Glomerular visceral epithelial cell (primary cell): ENCODE measurements at regions not wholly inside any gene's neighbourhood (a gene's known extent, or its start where the extent isn't known, plus 50 kb on each side); places are given as distances from the start of the nearest gene placed in this dataset.

Source experiments
- DNase-seq: peaks from one replicate; pipeline ENCODE4 v3.0.0-alpha.2; 2016; ENCODE audit errors: extremely low spot score

DNA sequence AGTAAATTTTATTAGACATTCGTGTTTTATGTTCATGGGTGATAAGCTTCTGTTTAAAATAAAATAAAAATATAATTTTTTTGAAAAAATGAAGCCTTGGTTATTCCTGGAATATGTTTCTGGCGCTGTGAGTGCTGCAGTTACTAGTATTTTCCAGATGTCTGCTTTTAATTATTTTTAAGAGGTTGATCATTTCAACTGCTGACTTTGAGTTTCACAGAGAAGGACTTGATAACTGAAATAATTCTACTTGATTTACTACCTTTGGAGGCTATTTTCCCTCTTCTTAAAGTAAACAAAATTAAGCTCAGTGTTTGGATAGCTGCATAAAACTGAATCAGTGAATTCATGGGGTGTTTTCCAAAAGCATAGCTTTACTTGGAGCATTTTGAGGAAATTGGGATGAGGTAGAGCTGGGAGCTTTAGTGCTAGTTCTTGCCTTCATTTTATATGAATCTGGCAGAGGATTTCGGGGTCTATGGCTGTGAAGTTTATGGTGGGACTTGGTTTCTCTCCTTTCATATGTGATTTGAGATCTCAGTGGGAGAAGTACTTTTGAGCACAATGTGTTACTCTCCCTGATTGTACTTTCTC, 666.5 kb downstream of the DCDC2C start:
- DNase-seq, result no peak

DNA sequence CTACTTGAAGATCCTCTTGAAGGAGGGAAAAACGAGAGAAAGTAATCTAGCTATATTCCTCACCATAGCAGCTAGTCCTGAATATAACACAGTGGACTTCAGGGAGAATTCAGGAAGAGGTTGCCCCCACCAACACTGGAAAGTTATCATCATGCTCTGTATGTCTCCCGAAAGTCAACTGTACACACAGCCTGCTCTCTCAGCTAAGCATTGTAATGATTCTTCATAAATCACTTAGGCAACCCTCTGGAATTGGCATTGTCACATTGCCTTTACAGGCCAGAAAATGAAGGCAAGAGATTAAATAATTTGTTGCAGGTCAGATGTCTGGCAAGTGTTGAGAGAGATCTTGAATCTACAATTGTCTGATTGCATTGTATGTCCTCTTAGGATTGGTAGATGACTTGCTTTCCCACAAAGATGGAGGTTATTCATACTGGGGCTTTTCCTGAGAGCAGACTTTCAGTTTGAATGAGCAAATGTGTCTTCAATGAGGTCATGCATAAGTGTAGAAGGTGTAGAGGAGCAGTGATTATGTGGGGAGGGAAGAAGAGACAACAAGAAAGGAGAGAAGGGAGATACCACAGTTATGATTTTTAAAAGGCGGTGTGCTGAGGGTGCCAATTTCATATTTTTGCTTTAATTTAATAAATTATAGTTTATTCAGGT, 667.2 kb downstream of the DCDC2C start:
- DNase-seq, result no peak

DNA sequence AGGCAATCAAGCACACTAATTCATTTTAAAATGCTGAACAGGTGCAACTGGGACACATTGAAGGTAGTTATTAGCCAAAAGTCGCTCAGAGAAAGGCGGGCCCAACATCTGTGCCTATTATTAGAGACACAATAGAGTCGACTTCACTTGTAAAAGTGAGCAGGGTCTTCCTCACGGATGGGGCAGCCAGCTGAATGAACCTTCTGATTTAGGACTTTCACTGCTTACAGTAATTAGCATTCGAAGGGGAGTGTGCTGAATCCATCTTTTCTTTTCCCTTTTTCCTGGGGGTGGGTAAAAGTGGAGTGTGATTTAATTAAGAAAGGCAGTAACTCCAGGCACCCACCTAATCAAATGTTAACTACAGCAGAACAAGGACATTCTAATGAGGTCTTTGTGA, 677.7 kb downstream of the DCDC2C start:
- no peak for DNase-seq

DNA sequence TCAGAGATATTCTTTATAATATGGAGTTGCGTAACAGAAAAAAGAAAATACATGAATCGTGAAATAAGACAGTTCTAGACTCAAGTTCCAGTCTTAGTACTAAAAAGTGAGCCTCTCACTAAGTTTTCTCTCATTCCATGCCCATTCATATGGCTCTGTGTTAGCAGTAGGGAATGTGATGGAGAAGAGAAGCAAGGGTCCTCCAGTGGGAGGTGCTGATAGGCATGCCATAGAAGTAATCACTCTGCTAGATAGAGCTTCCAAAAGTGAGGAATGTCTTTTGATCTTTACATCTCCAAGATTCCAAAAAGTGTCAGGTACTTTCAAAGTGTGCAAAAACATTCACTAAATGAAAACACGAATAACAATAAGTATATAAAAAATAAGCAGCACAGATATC, 678.4 kb downstream of the DCDC2C start:
- DNase-seq, result no peak

DNA sequence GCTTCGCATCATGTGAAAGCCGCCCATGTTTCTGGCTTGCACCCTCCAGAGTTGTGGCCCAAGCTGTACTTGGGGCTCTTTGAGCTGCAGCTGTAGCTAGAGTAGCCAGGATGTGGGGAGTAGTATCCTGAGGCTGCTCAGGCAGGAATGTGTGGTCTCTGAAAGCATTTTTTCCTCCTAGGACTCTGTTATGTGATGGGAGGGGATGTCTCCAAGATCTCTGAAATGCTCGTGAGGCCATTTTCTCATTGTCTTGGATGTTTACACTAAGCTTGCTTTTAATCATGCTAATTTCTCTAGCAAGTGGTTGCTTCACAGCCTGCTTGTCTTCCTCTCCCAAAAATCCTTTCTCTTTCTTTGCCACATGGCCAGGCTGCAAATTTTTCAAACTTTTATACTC, 687.6 kb downstream of the DCDC2C start:
- DNase-seq, result no peak

DNA sequence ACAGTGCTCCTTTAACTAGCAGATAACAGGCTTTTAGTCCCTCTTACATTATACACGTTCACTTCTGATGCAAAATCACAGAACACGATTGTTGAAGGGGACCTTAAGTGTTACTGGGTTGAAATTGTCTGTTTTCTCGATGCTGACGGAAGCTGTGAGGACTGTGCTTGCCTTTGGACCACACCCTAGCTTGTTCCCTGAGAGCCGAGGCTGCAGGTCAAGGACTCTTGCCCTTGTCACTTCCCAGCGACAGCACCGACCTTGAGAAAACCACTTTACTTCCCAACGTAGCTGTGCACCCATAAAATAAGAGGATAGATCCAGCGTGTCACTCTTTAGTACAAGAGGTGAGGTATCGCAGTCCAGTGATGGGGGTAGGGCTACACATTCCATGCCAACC, 701.0 kb downstream of the DCDC2C start:
- no peak for DNase-seq

DNA sequence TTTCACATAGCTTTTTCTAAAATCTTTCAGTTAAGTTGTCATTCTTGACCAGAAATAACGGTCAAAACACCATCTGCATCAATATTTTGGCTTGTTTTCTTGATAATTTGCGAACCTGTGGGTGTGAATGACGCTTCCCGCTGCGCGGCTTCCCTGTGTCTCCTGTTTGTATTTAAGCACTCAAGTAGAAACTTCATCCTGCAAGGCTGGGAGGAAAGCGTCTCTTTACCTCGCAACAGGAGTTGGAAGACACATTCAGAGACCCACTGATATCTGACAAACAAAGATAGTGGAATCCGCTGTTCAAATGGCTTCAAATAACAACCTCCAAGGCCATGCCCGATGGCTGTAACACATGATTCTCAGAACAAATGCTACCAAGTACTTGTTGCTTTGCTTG, 704.9 kb downstream of the DCDC2C start:
- DNase-seq, result no peak

DNA sequence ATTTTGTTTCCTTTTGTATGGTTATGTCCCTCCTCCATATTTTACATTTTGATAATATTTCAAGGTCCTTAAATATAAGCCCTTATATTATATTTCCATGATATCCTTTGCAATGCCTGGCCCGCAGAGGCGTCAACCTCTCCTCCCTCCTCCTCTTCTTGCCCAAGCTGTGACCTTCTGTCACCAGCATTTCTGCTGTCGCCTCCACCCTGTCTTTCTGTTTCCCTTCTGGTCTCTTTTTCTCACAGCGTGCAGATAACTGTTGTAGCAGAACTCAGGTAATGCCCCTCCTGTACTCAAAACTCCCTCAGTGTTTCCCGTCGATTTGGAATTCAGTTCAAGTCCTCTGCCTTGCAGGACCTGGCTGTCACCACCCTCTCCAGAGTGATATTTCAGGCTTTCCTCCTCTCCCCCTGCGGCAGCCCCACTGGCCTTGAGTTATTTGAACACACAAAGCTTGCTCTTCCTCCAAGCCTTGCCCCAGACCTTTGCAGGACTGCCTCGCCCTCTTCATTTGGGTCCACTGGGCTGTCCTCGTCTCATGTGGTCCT, 709.3 kb downstream of the DCDC2C start:
- no peak for DNase-seq

DNA sequence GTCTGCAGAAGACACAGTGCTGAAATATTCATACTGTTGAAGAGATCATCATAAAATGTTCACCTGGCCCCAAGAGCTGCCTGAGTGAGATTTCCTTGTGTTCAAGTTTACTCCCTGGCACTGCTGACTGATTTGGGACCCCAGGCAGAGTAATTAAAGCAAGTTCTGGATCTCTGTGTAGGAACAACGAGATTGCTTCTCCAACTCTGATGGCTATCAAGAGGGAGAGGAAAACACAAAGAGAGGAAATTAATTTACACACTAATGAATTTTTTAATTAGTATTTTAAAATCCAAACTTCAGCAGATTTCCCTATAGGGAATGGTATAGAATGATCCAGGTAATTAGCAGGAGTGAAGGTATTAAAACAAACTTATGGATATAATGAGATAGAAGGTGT, 711.8 kb downstream of the DCDC2C start:
- no peak for DNase-seq

DNA sequence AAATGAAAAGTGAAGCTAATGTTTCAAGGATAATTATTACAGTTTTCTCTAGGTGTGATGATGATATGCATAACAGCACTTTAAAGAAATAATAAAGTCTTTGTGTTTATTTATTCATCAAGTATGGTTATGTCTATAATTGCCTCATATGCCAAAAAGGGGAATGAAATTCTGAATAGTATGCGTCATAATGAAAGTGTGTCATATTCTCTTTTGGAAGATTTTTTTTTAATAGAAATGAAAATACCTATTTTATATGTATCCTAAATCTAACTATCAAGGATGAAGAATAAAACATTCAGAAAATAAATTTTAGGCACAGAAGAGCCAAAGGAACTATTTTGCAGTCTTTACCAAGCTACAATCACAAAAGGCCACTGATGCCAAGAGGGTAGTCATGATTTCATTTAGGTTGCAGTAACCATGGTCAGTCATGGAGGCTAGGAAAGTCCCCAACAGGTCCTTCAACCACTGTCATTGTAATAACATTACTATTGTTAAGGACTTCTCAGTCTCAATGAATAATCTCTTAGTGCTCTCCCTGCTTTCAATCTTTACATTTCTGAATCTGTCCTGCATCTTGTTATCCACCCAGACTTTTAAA, 712.5 kb downstream of the DCDC2C start:
- no peak for DNase-seq

DNA sequence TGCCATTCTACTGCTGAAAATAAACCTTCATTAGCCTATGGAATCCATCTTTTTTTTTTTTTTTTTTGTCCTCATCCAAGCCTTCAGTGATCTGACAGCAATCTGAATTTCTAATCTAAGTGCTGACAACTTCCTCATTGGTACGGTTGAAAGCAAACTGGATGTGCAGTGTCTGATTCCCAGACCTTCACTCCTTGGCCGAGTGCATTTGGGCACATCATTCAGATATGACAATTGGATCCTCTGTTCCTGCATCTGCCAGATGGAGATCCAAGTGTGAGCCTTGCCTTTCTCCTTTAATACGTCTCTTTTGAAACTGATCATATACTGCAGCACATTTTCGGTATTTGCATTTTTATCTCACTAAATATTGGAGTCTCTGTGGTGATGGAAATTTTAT, 713.1 kb downstream of the DCDC2C start:
- no peak for DNase-seq

DNA sequence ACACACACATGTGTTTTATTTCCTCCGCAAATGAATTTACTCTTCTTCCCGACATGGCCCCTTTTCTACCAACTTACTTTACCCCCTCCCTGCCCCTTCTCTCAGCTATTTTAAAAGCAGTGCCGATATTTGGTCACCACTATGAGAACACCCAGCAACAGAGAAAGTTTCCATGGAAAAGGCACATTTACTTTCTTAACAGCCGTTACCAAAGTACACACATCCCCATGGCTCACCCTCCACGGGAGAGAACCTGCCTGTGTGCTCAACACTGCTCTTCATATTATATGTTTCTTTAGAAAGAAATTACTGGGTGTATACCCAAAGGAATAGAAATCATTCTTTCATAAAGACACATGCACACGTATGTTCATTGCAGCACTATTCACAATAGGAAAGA, 714.4 kb downstream of the DCDC2C start:
- no peak for DNase-seq

DNA sequence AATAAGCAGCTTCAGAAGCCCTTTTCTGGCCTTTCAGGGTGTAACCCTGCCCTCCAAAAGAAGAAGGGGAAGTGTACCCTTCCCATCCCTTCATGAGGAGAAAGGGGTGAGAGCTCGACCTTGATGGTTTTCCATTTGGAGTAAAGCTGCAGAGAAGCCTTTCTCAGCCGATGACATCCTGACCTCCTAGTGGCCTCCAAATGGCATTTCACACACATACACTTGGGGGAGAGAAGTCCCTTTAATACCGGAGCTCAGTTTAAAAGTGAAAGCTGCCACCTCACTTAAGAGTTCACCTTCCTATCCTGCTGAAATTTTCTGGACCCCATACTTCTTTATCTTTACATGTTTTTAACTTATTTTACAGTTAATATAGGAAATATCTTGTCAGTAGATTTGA, 716.7 kb downstream of the DCDC2C start:
- no peak for DNase-seq

DNA sequence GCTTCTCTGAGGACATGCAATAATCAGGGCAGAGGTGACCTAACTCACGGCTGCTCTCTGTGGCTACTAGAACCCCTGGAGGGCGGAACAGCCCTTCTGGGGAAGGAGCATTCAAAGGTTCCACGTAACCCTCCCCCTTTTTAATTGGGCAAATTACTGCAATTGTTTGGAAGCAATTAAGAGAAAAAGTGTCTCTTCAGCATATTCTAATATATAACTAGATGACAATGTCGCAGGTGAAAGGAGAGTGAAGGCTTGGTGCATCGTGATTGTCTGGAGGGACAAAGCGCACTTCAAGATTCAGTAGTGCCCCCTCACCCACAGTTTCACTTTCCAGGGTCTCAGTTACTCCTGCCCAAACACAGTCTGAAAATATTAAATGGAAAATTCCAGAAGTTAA, 720.8 kb downstream of the DCDC2C start:
- DNase-seq, result no peak

DNA sequence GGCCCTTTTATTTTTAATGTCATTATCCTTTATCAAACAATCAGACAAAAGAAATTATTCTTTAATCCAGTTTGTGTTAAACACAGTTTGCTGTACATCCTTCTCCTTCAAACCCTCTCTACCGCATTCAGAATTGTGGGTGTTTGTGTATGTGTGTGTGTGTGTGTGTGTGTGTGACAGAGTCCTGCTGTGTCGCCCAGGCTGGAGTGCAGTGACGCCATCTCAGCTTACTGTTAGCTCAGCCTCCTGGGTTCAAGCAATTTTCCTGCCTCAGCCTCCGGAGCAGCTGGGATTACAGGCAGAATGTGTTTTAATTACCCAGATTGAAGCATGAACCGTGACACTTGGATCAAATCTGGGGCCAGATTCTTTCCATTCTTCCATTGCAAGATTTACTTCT, 723.7 kb downstream of the DCDC2C start:
- DNase-seq, result no peak

DNA sequence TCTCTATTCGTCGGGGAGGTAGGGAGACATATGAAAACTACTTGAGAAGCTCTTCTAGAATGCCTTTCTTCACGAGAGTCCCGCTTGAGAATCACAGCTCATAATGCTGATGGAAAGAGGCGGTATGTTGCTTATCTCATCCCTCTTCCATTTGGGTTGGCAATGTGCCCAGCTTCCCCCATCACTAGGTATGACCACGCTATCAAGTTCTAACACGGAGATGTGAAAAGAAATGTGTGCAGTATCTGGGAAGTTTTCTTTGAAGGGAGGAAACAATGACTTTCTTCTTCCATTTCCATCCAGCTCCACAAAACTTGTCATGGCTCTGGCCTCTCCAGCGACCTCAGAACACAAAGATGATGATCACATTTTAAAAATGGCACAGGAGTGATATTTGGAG, 742.4 kb downstream of the DCDC2C start:
- DNase-seq, result no peak

DNA sequence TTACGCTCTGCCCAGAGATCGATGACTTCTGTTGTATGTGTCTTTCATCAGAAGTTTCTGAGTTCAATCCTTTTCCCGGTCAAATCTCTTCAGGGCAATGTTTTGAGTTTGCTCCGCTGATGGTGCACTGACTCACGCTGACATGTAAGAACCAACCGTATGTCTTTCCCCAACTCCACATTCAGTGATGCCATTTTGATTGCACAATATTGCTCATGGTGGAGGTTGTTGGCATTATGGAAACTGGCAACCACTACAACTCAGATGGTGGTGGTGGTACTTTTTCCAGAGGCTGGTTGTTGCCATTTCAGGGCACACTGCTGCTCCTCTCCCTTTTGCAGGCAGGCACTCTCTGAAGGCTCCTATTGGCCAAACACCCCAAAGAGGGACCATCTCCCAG, 751.5 kb downstream of the DCDC2C start:
- no peak for DNase-seq

DNA sequence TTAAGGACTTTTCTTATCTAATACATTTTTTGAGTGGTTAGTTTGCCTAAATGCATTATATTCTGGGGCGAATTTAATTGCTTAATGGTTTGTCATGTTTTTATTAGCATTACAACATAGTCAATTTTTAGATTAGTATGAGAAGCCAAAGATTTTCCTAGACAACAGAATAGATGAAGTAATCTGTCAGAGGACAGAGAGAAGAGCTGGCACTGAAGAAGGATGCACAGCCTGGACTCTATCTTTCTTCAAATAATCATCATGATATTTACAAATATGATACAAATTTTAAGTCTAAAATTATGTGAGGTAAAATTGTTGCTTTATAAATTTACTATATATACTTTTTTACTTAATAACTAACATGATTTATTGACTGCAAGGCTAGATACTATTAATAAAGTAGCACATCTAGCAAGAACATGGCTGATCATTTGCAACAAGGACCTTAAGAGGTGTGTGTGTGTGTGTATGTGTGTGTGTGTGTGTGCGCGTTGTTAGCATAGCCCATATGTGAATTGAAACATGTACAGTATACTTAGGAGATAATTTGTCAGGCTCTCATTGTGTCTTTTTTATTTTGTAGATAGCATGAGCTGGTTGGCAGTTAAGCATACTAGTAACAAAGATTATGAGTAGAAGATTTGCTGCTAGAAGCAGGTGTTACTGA, 752.2 kb downstream of the DCDC2C start:
- no peak for DNase-seq

DNA sequence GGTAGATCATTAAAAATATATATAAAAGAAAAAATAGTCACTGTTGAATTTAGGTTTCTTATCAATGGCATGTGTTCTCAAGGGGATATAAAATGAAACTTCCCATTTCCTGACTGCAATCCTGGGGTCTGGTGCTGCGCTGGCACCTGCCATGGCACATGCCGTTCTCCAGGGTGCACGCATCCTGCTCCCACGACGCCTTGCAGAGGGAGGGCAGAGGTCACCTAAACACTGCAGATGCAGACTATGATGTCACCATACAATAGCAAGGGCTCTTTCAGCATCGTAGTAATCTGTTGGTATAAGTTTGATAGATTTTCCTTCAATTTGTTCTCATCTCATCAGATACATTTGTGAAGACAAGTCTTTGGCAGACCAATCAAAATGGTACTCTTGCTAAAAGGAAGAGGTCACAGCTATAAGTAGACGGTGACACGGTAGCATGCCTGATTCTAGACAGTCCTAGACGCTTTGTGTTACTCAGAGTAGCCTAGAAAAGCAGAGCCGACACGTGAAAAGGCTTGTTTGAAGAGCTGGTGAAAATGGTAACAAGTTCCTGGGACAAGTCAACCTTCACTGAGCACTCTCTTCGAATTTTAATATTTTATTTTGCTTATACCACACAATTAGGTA, 761.4 kb downstream of the DCDC2C start:
- no peak for DNase-seq

DNA sequence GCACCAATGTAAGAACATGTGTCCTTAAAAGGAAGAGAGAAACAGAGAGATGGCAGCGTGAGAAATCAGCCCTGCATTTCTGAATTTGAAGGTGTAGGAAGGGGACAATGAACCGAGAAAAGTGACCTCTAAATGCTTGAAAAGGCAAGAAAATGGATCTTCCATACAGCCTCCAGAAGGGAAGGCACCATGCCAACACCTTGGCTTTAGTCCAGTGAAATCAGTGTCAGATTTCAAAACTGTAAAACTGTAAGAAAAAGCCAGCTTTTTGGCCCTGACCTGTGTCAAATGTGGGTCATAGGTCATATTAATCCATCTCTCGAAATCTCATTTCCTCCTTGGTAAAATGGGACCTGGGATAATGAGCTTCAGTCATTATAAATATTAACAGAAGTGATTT, 762.3 kb downstream of the DCDC2C start:
- no peak for DNase-seq

DNA sequence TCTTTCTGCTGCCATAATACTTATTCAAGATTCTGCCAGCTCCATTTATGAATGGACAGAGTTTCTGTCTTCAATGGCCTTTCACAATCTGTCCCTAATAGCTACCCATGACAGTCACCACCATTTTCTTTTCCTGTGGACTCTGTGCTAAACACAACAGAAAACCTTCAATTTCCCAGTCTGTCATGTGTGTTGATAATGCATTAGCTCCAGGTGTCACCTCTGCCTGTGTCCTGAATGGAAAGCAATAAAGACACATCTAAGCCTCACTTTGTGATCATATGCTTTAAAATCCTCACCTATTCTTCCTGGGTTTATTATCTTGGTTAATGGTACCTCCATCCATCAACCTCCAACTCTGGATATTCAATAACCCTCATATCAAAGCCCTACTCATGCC, 772.2 kb downstream of the DCDC2C start:
- DNase-seq, result no peak

DNA sequence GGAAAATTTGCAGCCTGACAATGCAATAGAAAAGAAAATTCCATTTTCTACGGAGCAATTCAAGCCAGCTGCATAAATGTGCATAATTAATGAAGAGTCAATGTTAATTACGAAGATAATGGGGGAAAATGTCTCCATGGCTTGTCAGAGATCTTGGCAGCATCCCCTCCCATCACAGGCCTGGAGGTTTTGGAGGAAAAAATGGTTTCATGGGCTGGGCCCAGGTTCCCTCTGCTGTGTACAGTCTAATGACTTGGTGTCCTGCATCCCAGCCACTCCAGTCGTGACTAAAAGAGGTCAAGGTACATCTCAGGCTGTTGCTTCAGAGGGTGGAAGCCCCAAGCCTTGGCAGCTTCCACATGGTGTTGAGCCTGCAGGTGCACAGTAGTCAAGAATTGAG, 779.7 kb downstream of the DCDC2C start:
- DNase-seq, result no peak
